ENCODE measurements at regions not wholly inside any gene's neighbourhood (a gene's known extent, or its start where the extent isn't known, plus 50 kb on each side); places are given as distances from the start of the nearest gene placed in this dataset.
A peak's percentile ranks its signal among the peaks of the same experiment; 100 is the strongest.
"Not testable (repeated sequence)": the region's sequence is repeated elsewhere in the genome, so short reads cannot be mapped to it uniquely, and the experiment has no call there.

DNA sequence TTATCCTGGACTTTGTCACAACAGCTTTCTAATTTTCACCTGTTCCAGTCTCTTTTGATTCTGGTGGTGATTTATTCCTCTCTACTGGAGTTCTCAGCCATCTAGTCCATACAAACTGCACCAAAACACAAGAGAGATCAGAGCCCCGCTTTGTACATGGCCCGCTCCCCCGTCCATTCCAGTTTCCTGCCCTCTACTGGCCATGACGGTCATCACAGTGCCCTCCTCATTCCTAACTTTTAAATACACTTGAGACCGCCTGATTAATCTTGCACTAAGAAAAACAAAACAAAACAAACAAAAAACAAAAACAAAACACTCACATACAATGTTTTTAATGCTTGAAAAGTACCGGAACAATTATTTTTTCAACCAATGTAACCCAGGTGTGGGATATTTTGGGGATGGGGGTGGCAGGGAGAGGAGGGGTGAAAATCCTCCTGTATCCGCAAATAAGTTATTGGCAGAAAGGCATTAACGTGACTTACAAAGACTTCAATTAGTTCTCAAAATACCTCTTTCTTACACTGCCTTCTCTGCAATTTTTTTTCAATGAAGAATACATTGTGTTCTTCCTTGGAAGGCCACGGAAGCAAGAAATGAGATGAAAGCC, 84.8 kb upstream of the PAM start:
- Histone ChIP-seq H3K4me1 (ENCODE audit: insufficient read depth, low read length) (peaks cover 4% of the 10 kb centered on the region; the same call in 1 of the 2 replicates), H3K4me3 (ENCODE audit: low read length) (peak overlapping the region; percentile 45), H3K27ac (ENCODE audit: low read length) (no peak overlapping the region), H3K27me3 (ENCODE audit: insufficient read depth, low read length) (no peaks in the 10 kb centered on the region), H3K9ac (ENCODE audit: low read depth, low read length) (peak overlapping the region; percentile 23; the same call in 1 of the 2 replicates), H3K9me3 (ENCODE audit: insufficient read depth, low read depth, low read length) (no peaks in the 10 kb centered on the region), H3K36me3 (ENCODE audit: insufficient read depth, low read depth, low read length) (no peaks in the 10 kb centered on the region)

- not testable (repeated sequence) for H3K27me3 ChIP-seq (ENCODE audit: insufficient read depth, low read length); H3K4me1 ChIP-seq (ENCODE audit: insufficient read depth, low read length); H3K9me3 ChIP-seq (ENCODE audit: insufficient read depth, low read depth, low read length); H3K27ac ChIP-seq (ENCODE audit: low read length); H3K36me3 ChIP-seq (ENCODE audit: insufficient read depth, low read depth, low read length); H3K9ac ChIP-seq (ENCODE audit: low read depth, low read length)
- peak overlapping the region; percentile 45 for H3K4me3 ChIP-seq (ENCODE audit: low read length)
Measured at GRCh38 chr5:102671033-102671734, 83.9 kb upstream of the PAM start.

- Histone ChIP-seq H3K4me1 (ENCODE audit: insufficient read depth, low read length) (no peaks in the 10 kb centered on the region), H3K36me3 (ENCODE audit: insufficient read depth, low read depth, low read length) (no peaks in the 10 kb centered on the region), H3K9me3 (ENCODE audit: insufficient read depth, low read depth, low read length) (no peaks in the 10 kb centered on the region), H3K27me3 (ENCODE audit: insufficient read depth, low read length) (no peaks in the 10 kb centered on the region), H3K27ac (ENCODE audit: low read length) (no peak overlapping the region), H3K9ac (ENCODE audit: low read depth, low read length) (no peak overlapping the region), H3K4me3 (ENCODE audit: low read length) (no peak overlapping the region)
Measured at GRCh38 chr5:102678267-102679058, 76.6 kb upstream of the PAM start.

DNA sequence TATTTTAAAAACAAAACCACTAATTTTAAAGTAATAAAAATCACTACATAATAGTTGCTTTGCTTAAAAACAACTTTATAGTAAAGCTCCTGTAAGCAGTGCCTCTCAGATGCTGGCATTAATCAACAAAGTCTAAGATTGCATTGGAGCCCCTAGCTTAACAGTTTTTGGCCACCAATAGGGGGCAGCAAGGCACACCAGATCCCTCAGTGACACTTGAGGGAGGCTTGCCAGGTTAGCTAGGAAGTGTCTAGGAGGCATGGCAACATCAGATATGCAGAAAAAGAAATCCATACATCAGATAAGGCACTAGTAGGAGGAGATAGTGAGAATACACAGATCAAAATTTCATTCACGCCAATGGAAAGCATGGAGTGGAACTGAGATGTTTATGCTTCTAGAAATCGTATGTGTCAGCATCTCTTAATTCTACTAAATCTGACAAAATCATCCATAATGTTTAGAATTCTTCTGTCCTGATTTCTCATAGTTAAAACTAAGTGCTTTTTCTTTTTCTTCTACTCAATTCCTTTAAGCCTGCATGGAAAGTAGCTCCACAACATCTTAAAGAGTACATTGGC, 73.6 kb upstream of the PAM start:
- no peak overlapping the region for H3K27ac ChIP-seq (ENCODE audit: low read length)

DNA sequence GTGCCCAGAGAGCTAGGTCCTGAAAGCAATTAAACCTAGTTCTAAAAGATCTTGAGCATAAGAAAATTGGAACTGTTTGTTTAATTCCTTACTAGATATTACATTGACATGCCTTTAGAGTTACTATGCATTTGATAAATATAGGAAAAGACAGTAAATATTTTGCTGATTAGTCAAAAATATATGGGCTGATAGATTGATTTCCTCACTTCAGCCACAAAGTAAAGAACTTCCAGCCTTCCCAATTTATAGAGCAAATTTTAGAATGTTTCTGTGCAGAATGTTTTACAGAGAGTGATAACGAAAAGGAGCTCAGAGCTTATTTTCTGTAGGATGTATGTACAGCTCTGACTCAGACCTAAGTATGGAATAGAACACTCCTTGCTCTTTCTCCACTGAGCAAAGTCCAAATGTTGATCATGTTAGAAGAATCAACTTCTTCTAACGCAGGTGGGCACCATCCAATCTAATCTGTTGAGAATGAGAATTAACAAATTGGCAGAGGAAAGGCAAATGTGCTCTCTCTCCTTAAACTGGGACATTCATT, 72.9 kb upstream of the PAM start:
- Histone ChIP-seq H3K27me3 (ENCODE audit: insufficient read depth, low read length) (no peaks in the 10 kb centered on the region), H3K9me3 (ENCODE audit: insufficient read depth, low read depth, low read length) (no peaks in the 10 kb centered on the region), H3K4me1 (ENCODE audit: insufficient read depth, low read length) (no peaks in the 10 kb centered on the region), H3K27ac (ENCODE audit: low read length) (no peak overlapping the region), H3K4me3 (ENCODE audit: low read length) (no peak overlapping the region), H3K9ac (ENCODE audit: low read depth, low read length) (no peak overlapping the region), H3K36me3 (ENCODE audit: insufficient read depth, low read depth, low read length) (no peaks in the 10 kb centered on the region)

More for the DNA sequence above, 73.6 kb upstream of the PAM start:
- Histone ChIP-seq H3K4me1 (ENCODE audit: insufficient read depth, low read length) (no peaks in the 10 kb centered on the region), H3K9ac (ENCODE audit: low read depth, low read length) (no peak overlapping the region), H3K36me3 (ENCODE audit: insufficient read depth, low read depth, low read length) (no peaks in the 10 kb centered on the region), H3K9me3 (ENCODE audit: insufficient read depth, low read depth, low read length) (no peaks in the 10 kb centered on the region), H3K4me3 (ENCODE audit: low read length) (no peak overlapping the region), H3K27me3 (ENCODE audit: insufficient read depth, low read length) (no peaks in the 10 kb centered on the region)

GRCh38 chr5:102688076-102688475, 67.0 kb upstream of the PAM start:
- not testable (repeated sequence) for H3K27ac ChIP-seq (ENCODE audit: low read length); H3K4me1 ChIP-seq (ENCODE audit: insufficient read depth, low read length); H3K36me3 ChIP-seq (ENCODE audit: insufficient read depth, low read depth, low read length); H3K4me3 ChIP-seq (ENCODE audit: low read length); H3K27me3 ChIP-seq (ENCODE audit: insufficient read depth, low read length); H3K9ac ChIP-seq (ENCODE audit: low read depth, low read length)
- peaks cover 10% of the 10 kb centered on the region for H3K9me3 ChIP-seq (ENCODE audit: insufficient read depth, low read depth, low read length)

DNA sequence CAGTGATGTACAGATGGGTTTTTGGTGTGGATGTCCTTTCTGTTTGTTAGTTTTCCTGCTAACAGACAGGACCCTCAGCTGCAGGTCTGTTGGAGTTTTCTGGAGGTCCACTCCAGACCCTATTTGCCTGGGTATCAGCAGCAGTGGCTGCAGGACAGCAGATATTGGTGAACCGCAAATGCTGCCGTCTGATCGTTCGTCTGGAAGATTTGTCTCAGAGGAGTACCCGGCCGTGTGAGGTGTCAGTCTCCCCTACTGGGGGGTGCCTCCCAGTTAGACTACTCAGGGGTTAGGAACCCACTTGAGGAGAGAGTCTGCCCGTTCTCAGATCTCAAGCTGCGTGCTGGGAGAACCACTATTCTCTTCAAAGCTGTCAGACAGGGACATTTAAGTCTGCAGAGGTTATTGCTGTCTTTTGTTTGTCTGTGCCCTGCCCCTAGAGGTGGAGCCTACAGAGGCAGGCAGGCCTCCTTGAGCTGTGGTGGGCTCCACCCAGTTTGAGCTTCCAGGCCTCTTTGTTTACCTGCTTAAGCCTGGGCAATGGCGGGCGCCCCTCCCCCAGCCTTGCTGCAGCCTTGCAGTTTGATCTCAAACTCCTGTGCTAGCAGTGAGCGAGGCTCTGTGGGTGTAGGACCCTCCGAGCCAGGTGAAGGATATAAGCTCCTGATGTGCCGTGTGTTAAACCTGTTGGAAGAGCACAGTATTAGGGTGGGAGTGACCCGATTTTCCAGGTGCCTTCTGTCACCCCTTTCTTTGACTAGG, 66.3 kb upstream of the PAM start:
- not testable (repeated sequence) for H3K9ac ChIP-seq (ENCODE audit: low read depth, low read length); H3K27me3 ChIP-seq (ENCODE audit: insufficient read depth, low read length)

GRCh38 chr5:102690910-102691309, 64.2 kb upstream of the PAM start:
- no peak overlapping the region for H3K4me3 ChIP-seq (ENCODE audit: low read length)
- H3K9me3 ChIP-seq (ENCODE audit: insufficient read depth, low read depth, low read length), result peaks cover 10% of the 10 kb centered on the region
- H3K4me1 ChIP-seq (ENCODE audit: insufficient read depth, low read length), result no peaks in the 10 kb centered on the region
- H3K27me3 ChIP-seq (ENCODE audit: insufficient read depth, low read length), result no peaks in the 10 kb centered on the region
- H3K9ac ChIP-seq (ENCODE audit: low read depth, low read length), result no peak overlapping the region
- H3K36me3 ChIP-seq (ENCODE audit: insufficient read depth, low read depth, low read length), result no peaks in the 10 kb centered on the region
- H3K27ac ChIP-seq (ENCODE audit: low read length), result no peak overlapping the region

More for the DNA sequence above, 66.3 kb upstream of the PAM start:
- H3K4me1 ChIP-seq (ENCODE audit: insufficient read depth, low read length); H3K4me3 ChIP-seq (ENCODE audit: low read length); H3K36me3 ChIP-seq (ENCODE audit: insufficient read depth, low read depth, low read length); H3K27ac ChIP-seq (ENCODE audit: low read length): not testable (repeated sequence)
- peaks cover 10% of the 10 kb centered on the region for H3K9me3 ChIP-seq (ENCODE audit: insufficient read depth, low read depth, low read length)

DNA sequence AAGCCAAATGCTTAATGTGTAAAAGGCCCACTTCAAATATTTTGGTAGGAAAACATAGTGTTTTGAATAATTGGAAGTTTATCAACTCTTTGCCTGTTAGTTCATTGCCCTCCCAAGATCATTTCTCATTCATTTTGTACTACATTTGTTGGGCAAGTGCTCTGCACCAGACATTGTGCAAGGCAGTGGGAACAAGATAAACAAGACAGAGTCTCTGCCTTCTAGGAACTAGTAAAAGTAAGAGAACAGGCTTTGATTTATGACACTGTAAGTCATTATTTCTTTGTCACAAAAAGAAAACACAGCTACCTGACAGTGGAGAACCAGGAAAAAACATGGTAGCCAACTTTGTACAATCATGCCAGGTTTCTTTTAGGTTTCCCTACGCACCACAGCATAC, 63.7 kb upstream of the PAM start:
- no peaks in the 10 kb centered on the region for H3K4me1 ChIP-seq (ENCODE audit: insufficient read depth, low read length)
- no peaks in the 10 kb centered on the region for H3K27me3 ChIP-seq (ENCODE audit: insufficient read depth, low read length)
- H3K27ac ChIP-seq (ENCODE audit: low read length), result no peak overlapping the region
- H3K4me3 ChIP-seq (ENCODE audit: low read length), result no peak overlapping the region
- H3K36me3 ChIP-seq (ENCODE audit: insufficient read depth, low read depth, low read length), result no peaks in the 10 kb centered on the region
- peaks cover 10% of the 10 kb centered on the region for H3K9me3 ChIP-seq (ENCODE audit: insufficient read depth, low read depth, low read length)
- no peak overlapping the region for H3K9ac ChIP-seq (ENCODE audit: low read depth, low read length)

DNA sequence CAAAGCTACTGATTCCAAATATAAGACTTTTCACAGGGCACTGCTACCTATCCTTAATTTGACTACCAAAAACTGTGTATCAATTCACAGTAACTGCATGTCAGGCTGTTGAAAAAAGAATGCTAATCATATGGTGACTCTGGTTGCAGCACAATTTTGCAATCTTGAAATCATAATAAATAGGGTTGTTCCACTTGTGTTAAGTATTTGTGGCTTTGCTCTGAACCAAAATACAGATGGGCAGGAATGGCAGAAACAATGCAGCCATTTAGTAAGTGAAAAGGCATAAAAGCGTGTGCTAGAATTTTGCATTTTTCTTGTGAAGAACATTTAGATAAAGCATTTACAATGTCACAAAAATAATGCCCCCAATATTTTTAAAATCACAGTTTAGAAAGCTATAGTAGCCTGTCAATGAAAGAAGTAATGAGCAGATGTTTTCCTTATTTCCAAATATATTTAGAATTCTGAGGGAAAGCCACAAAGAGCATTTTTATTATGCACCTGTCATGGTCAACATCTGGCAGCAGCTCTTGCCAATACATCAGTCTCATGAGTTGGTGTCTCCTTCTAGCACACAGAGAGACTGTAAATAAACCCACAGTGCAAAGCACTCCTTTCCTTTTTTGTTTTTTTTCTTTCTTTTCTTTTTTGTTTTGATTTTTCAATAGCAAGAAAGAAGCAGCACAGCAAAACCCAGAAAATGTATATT, 54.8 kb upstream of the PAM start:
- Histone ChIP-seq H3K4me3 (ENCODE audit: low read length) (no peak overlapping the region), H3K9ac (ENCODE audit: low read depth, low read length) (no peak overlapping the region), H3K27ac (ENCODE audit: low read length) (no peak overlapping the region), H3K36me3 (ENCODE audit: insufficient read depth, low read depth, low read length) (no peaks in the 10 kb centered on the region), H3K27me3 (ENCODE audit: insufficient read depth, low read length) (no peaks in the 10 kb centered on the region), H3K9me3 (ENCODE audit: insufficient read depth, low read depth, low read length) (no peaks in the 10 kb centered on the region), H3K4me1 (ENCODE audit: insufficient read depth, low read length) (no peaks in the 10 kb centered on the region)

All from iPS-20b (cell line).